ENCODE measurements at regions not wholly inside any gene's neighbourhood (a gene's known extent, or its start where the extent isn't known, plus 50 kb on each side); places are given as distances from the start of the nearest gene placed in this dataset.
A peak's percentile ranks its signal among the peaks of the same experiment; 100 is the strongest.

GRCh38 chr5:4189317-4189716 lies 593.7 kb downstream of the IRX1 start:
- DNase-seq = no peak
- no peaks in the 10 kb centered on the region for H3K36me3 ChIP-seq

GRCh38 chr5:4191041-4191440 lies 595.4 kb downstream of the IRX1 start:
- H3K4me3 ChIP-seq = no peak overlapping the region
- no peak overlapping the region for H3K27ac ChIP-seq
- no peak for ATAC-seq
- intact Hi-C loops (cut with DNase I) = no loop called here
- H3K36me3 ChIP-seq = no peaks in the 10 kb centered on the region
- TF ChIP-seq, protein P1, sequence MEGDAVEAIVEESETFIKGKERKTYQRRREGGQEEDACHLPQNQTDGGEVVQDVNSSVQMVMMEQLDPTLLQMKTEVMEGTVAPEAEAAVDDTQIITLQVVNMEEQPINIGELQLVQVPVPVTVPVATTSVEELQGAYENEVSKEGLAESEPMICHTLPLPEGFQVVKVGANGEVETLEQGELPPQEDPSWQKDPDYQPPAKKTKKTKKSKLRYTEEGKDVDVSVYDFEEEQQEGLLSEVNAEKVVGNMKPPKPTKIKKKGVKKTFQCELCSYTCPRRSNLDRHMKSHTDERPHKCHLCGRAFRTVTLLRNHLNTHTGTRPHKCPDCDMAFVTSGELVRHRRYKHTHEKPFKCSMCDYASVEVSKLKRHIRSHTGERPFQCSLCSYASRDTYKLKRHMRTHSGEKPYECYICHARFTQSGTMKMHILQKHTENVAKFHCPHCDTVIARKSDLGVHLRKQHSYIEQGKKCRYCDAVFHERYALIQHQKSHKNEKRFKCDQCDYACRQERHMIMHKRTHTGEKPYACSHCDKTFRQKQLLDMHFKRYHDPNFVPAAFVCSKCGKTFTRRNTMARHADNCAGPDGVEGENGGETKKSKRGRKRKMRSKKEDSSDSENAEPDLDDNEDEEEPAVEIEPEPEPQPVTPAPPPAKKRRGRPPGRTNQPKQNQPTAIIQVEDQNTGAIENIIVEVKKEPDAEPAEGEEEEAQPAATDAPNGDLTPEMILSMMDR (IDR thresholded peaks at IDR 0.05) = no peak
- TF ChIP-seq POLR2A (IDR thresholded peaks at IDR 0.05) = no peak
- no peaks in the 10 kb centered on the region for H3K27me3 ChIP-seq
- H3K9me3 ChIP-seq = no peaks in the 10 kb centered on the region
- whole genome bisulfite sequencing (ENCODE audit: insufficient coverage, low coverage, low lambda C conversion rate, missing lambda C conversion rate) = 88% methylated on average over 3 of the region's 3 CpGs
- no peak for DNase-seq
- H3K4me1 ChIP-seq = no peaks in the 10 kb centered on the region

More at GRCh38 chr5:4189317-4189716, 593.7 kb downstream of the IRX1 start:
- Histone ChIP-seq H3K9me3 (no peaks in the 10 kb centered on the region), H3K27ac (no peak overlapping the region), H3K4me3 (no peak overlapping the region), H3K4me1 (no peaks in the 10 kb centered on the region), H3K27me3 (no peaks in the 10 kb centered on the region)
- no peak for ATAC-seq
- intact Hi-C loops (cut with DNase I) = no loop called here
- 42% methylated on average over 2 of the region's 2 CpGs for WGBS (ENCODE audit: insufficient coverage, low coverage, low lambda C conversion rate, missing lambda C conversion rate)
- TF ChIP-seq, protein P1 (IDR thresholded peaks at IDR 0.05) = no peak
- TF ChIP-seq POLR2A (IDR thresholded peaks at IDR 0.05) = no peak

GRCh38 chr5:4191703-4192102 lies 596.1 kb downstream of the IRX1 start:
- H3K4me1 ChIP-seq = no peaks in the 10 kb centered on the region
- 88% methylated on average over 1 of the region's 10 CpGs for WGBS (ENCODE audit: insufficient coverage, low coverage, low lambda C conversion rate, missing lambda C conversion rate)
- H3K9me3 ChIP-seq = no peaks in the 10 kb centered on the region
- no peak overlapping the region for H3K4me3 ChIP-seq
- no peaks in the 10 kb centered on the region for H3K27me3 ChIP-seq
- DNase-seq (no peak), ATAC-seq (no peak)
- TF ChIP-seq POLR2A (IDR thresholded peaks at IDR 0.05) = no peak
- no peaks in the 10 kb centered on the region for H3K36me3 ChIP-seq
- intact Hi-C loops (cut with DNase I) = no loop called here
- no peak overlapping the region for H3K27ac ChIP-seq

GRCh38 chr5:4192111-4192510 lies 596.5 kb downstream of the IRX1 start:
- DNase-seq (no peak), ATAC-seq (no peak)
- TF ChIP-seq POLR2A (IDR thresholded peaks at IDR 0.05) = no peak
- whole genome bisulfite sequencing (ENCODE audit: insufficient coverage, low coverage, low lambda C conversion rate, missing lambda C conversion rate) = 50% methylated on average over 2 of the region's 10 CpGs
- H3K36me3 ChIP-seq = no peaks in the 10 kb centered on the region
- H3K9me3 ChIP-seq = no peaks in the 10 kb centered on the region
- no peak overlapping the region for H3K27ac ChIP-seq
- no peaks in the 10 kb centered on the region for H3K27me3 ChIP-seq
- intact Hi-C loops (cut with DNase I) = no loop called here
- no peak overlapping the region for H3K4me3 ChIP-seq
- no peaks in the 10 kb centered on the region for H3K4me1 ChIP-seq

DNA sequence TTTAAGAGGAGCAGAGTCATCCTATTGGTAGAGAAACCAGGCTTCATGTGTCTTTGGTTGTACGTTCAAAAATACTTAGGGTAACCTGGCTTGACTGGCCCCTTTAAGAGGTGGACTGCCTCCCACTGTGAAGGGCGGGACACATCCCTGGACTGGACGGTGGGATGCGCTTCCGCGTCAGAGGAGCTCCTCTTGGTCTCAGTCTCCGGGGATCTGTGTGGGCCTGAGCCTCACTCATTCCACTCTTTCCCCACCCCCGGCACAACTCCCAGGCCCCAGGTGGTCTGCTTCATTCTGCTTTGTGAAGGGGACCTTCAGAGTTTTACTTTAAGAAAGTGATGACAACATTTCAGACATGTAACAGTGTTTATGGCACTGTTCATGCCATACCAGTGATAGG lies 601.1 kb downstream of the IRX1 start:
- WGBS (ENCODE audit: insufficient coverage, low coverage, low lambda C conversion rate, missing lambda C conversion rate) = 11% methylated on average over 3 of the region's 8 CpGs
- TF ChIP-seq POLR2A (IDR thresholded peaks at IDR 0.05) = no peak
- TF ChIP-seq, protein P1 (IDR thresholded peaks at IDR 0.05) = no peak
- Histone ChIP-seq H3K9me3 (no peaks in the 10 kb centered on the region), H3K27me3 (no peaks in the 10 kb centered on the region), H3K36me3 (no peaks in the 10 kb centered on the region), H3K27ac (no peak overlapping the region), H3K4me3 (no peak overlapping the region), H3K4me1 (no peaks in the 10 kb centered on the region)
- no peak for DNase-seq
- ATAC-seq = peak in 1 of 4 donors; percentile 29
- intact Hi-C loops (cut with DNase I) = no loop called here

- no peak for DNase-seq
- Histone ChIP-seq H3K4me1 (no peaks in the 10 kb centered on the region), H3K27me3 (no peaks in the 10 kb centered on the region), H3K9me3 (no peaks in the 10 kb centered on the region), H3K36me3 (no peaks in the 10 kb centered on the region), H3K27ac (no peak overlapping the region), H3K4me3 (no peak overlapping the region)
- TF ChIP-seq POLR2A (IDR thresholded peaks at IDR 0.05) = no peak
- TF ChIP-seq, protein P1 (IDR thresholded peaks at IDR 0.05) = no peak
- ATAC-seq = no peak
- 30% methylated on average over 5 of the region's 5 CpGs for WGBS (ENCODE audit: insufficient coverage, low coverage, low lambda C conversion rate, missing lambda C conversion rate)
- intact Hi-C loops (cut with DNase I) = no loop called here
Observed at GRCh38 chr5:4197151-4197550, 601.5 kb downstream of the IRX1 start.
